Head of caudate nucleus (tissue), 42 donors: ENCODE measurements at regions not wholly inside any gene's neighbourhood (a gene's known extent, or its start where the extent isn't known, plus 50 kb on each side); places are given as distances from the start of the nearest gene placed in this dataset.

Source experiments
- DNase-seq, 42 donors: peaks; one replicate each; pipeline versions ENCODE4 v3.0.0 to v3.0.0-alpha.2; 2020 to 2021; ENCODE audit warnings: mixed read lengths in 7 of 42
- intact Hi-C: fragments of 100-400 bp; cut with DNase I; formaldehyde crosslinking; loops from one replicate; pipeline ENCODE4 v1.15.0; 2022

- DNase-seq = no peak
- intact Hi-C loops = no loop called here
These were observed 265.7 kb upstream of the NDST3 start for GRCh38 chr4:117768610-117769009.

GRCh38 chr4:117770269-117771102, 263.8 kb upstream of the NDST3 start:
- intact Hi-C loops = no loop called here
- DNase-seq = peak in 3 of 42 donors; percentile 12 to 42 (median 20)

GRCh38 chr4:117771647-117772337, 262.5 kb upstream of the NDST3 start:
- no peak for DNase-seq
- intact Hi-C loops = no loop called here

- DNase-seq = no peak
- intact Hi-C loops = no loop called here
These were observed 261.0 kb upstream of the NDST3 start for GRCh38 chr4:117773064-117773936.

GRCh38 chr4:117777721-117778120, 256.6 kb upstream of the NDST3 start:
- DNase-seq = no peak
- intact Hi-C loops = no loop called here

GRCh38 chr4:117783716-117784115, 250.6 kb upstream of the NDST3 start:
- no peak for DNase-seq
- intact Hi-C loops = no loop called here

GRCh38 chr4:117784266-117784665, 250.0 kb upstream of the NDST3 start:
- intact Hi-C loops = no loop called here
- no peak for DNase-seq

GRCh38 chr4:117786566-117786965, 247.7 kb upstream of the NDST3 start:
- intact Hi-C loops = no loop called here
- no peak for DNase-seq

- no peak for DNase-seq
- intact Hi-C loops = no loop called here
These were observed 240.3 kb upstream of the NDST3 start for GRCh38 chr4:117793845-117794480.

- intact Hi-C loops = no loop called here
These were observed 237.6 kb upstream of the NDST3 start for GRCh38 chr4:117796677-117797076.

GRCh38 chr4:117800636-117801035, 233.7 kb upstream of the NDST3 start:
- DNase-seq = no peak
- intact Hi-C loops = no loop called here

More at GRCh38 chr4:117796677-117797076, 237.6 kb upstream of the NDST3 start:
- no peak for DNase-seq

GRCh38 chr4:117801756-117802155, 232.5 kb upstream of the NDST3 start:
- intact Hi-C loops = no loop called here
- DNase-seq = no peak

GRCh38 chr4:117811731-117812130, 222.6 kb upstream of the NDST3 start:
- no peak for DNase-seq
- intact Hi-C loops = no loop called here

- intact Hi-C loops = no loop called here
- DNase-seq = no peak
These were observed 219.7 kb upstream of the NDST3 start for GRCh38 chr4:117814277-117815246.

- intact Hi-C loops = no loop called here
- DNase-seq = no peak
These were observed 217.0 kb upstream of the NDST3 start for GRCh38 chr4:117817301-117817700.

- no peak for DNase-seq
- intact Hi-C loops = no loop called here
These were observed 212.5 kb upstream of the NDST3 start for GRCh38 chr4:117821834-117822233.

- no peak for DNase-seq
- intact Hi-C loops = no loop called here
These were observed 210.9 kb upstream of the NDST3 start for GRCh38 chr4:117823388-117823787.

- intact Hi-C loops = no loop called here
- DNase-seq = no peak
These were observed 208.7 kb upstream of the NDST3 start for GRCh38 chr4:117825600-117825999.
